GM21381 (cell line): ENCODE measurements at regions not wholly inside any gene's neighbourhood (a gene's known extent, or its start where the extent isn't known, plus 50 kb on each side); places are given as distances from the start of the nearest gene placed in this dataset.
"Not testable (repeated sequence)": the region's sequence is repeated elsewhere in the genome, so short reads cannot be mapped to it uniquely, and the experiment has no call there.

ENCODE experiments used
- ATAC-seq: cut with Tn5 transposase; IDR thresholded peaks from one replicate; pipeline ENCODE4 v1.9.1; 2021; ENCODE audit warnings: mild to moderate bottlenecking, moderate library complexity; ENCODE audit not compliant: unreplicated experiment

- ATAC-seq = no peak
Measured at GRCh38 chr10:78599122-78599853, 469.5 kb upstream of the ZMIZ1 start.

DNA sequence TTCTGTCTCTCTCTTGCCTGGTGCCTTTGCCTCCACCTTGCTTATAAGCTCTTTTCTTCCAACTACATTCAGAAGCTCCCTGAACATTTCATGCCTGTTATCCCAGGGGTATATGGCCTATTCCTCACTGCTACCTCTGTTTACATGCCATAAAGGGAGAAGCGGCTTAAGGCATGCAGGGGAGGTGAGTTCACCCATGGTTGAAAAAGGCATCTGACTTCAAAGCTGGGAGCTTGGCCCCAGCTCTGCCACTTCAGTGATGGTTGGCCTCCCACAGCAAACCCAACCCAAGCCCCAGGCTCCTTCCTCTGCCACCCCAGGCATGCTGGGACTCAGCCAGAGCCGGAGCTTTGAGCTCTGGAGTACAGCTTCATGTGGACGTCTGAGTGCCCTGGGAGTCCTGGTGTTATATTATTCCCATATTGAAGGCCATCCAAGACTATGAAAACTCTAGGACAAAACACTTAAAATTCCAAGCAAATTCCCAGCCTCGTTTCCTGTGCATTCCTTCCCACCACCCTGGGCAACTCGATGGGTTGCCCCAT is 468.6 kb upstream of the ZMIZ1 start:
- ATAC-seq = no peak

DNA sequence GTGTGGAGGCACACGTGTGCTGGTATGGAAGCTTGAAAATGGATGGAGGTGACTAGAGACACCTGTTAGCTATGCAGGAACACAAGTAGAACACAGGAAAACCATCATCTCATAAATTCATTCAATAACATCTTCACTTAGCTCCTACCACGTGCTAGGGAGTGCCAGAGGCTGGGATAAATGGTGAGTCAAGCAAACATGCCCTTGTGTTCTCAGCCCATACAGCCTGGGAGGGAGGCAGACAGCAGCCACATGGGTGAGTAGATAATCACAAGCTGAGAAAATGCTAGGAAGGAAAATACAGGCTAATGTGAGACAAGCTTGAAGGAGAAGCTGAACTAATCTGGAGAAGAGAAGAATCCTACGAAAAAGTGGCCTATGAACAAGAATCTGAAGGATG is 468.0 kb upstream of the ZMIZ1 start:
- no peak for ATAC-seq

- ATAC-seq = no peak
Measured at GRCh38 chr10:78602201-78602932, 466.4 kb upstream of the ZMIZ1 start.

- no peak for ATAC-seq
Measured at GRCh38 chr10:78604286-78604685, 464.5 kb upstream of the ZMIZ1 start.

DNA sequence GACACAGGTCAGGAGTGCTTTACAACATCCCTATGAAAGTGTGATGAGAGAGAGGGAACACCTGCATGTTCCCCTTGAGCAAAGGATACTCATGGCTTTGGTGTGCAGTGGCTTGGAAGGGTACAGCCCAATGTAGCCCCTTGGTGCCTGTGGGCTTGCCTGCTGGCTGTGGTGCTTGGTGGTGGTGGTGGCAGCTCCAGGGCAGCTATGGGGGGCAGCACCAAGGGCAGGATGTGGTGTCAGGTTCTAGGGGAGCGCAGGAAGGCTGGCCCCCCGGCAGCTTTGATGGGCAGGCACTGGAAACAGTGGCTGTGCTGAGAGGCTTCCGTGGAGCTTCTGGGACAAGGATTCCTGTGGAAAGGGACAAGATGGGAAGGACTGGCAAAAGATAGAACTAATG is 464.0 kb upstream of the ZMIZ1 start:
- no peak for ATAC-seq

DNA sequence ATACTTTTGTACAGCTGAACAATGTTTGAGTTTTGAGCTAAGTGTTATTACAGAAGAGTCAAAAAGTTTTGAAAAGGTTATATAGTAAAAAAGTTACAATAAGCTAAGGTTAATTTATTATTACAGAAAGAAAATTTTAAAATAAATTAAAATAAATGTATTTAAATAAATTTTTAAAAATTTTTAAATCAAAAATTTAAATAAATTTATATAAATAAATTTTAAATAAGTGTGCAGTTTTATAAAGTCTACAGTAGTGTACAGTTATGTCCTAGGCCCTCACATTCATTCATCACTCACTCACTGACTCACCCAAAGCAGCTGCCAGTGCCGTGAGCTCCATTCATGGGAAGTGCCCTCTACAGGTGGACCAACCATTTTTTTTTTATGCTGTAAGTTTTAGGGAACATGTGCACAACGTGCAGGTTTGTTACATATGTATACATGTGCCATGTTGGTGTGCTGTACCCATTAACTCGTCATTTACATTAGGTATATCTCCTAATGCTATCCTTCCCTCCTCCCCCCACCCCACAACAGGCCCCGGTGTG is 462.9 kb upstream of the ZMIZ1 start:
- no peak for ATAC-seq

GRCh38 chr10:78606766-78607165 is 462.0 kb upstream of the ZMIZ1 start:
- ATAC-seq = not testable (repeated sequence)

DNA sequence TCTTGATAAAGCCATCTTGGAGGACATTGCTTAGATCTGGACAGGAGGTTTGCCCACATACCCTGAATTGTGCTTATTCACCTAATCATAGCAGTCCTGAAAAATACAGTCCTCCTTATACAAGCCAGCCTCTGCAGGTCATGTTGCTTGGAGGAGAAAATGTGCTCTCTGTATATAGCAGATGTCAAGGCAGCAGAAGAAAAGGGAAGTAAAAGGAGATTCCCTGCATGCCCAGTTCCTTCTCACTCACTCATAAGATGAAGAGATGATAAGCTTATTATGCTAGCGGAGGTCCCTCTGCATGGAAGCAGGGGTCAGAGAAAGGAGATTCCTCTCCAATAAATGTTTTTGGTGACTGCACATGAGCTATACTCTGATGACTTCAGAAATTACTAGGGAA is 458.8 kb upstream of the ZMIZ1 start:
- no peak for ATAC-seq

DNA sequence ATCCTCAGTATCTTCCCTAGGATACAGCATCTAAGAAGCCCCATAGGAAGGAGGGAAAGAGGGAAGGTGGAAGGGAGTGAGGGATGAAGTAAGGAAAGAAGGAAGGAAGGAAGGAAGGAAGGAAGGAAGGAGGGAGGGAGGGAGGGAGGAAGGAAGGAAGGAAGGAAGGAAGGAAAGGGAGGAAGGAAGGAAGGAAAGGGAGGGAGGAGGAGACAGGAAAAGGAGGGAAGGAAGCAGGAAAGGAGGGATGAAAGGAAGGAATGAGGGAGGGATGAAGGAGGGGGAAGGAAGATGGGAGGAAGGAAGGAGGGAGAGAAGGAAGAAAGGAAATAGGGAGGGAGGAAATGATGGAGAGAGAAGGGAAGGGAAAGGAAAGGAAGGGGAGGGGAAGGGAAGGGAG is 455.6 kb upstream of the ZMIZ1 start:
- no peak for ATAC-seq

DNA sequence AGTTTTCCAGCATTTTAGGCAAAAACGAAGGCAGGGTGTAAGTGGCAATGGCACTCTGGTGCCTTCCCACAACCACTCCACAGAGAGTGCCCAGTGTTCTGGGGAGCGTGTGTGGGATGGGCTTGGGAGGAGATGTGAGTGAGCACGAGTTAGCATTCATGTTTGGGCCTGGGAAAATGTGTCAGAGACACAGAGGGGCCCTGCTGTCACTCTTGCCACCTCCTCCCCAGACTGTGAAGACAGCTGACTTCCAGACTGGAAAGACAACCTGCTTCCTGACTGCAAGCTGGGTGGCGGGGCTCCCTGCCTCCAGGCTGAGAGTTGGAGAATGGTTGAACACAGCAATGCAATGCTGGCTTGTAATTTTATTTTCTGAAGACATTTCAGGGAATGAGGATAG is 454.5 kb upstream of the ZMIZ1 start:
- no peak for ATAC-seq

DNA sequence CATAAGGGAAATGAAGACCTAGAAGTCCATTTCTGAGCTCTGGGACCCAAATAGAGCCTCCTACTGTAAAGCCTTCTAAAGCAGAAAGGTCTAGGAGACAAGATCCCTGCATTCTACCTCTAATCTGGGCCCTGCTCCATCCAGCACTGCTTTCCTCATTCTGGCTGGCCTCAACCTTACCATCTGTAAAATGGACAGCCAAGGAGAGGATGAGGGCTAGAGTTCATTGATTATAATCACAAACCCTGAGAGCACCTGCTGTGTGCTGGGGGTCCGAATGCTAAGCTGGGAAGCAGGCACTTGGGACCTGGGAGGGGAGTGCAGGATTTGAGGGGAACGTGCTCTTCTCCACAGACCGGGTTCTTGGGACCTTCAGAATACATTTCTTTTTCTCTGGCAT is 454.0 kb upstream of the ZMIZ1 start:
- ATAC-seq = no peak

GRCh38 chr10:78616125-78616695 is 452.6 kb upstream of the ZMIZ1 start:
- no peak for ATAC-seq

DNA sequence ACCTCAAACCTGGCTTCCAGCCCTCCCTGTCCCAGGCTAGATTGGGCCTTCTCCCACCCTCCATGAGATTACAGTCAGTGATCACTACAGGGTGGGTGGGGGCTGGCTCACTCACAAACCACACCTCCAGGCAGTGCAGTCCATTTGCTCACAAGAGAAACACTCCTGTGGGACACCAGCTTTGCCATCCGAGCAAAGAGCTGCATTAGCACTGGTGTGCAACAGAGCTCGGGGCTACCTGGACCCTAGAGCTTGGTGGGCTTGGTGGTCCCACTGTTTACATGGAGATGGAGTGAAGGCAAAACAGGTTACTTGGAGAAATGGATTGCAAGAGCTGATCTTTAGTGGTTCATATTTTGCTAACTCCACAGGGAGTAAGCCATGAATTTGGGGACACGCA is 451.7 kb upstream of the ZMIZ1 start:
- no peak for ATAC-seq

- no peak for ATAC-seq
Measured at GRCh38 chr10:78617631-78618030, 451.1 kb upstream of the ZMIZ1 start.

DNA sequence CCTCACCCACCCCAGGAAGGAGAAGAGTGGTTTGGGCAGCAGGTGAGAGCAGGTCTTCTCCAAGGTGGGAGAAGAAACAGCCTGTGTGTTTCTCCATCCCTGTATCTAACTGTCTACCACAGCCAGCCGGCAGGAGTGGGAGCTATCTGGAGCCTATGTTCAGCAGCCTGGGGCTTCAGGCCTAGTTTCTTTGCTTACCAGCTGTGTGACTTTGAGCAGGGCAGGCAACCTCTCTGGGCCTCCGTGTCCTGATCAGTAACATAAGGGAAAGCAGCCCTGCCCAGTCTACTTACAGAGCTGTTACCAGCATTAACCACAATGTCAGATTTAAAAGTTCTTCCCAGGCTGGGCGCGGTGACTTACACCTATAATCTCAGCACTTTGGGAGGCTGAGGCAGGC is 450.7 kb upstream of the ZMIZ1 start:
- no peak for ATAC-seq

GRCh38 chr10:78619115-78619851 is 449.5 kb upstream of the ZMIZ1 start:
- no peak for ATAC-seq

DNA sequence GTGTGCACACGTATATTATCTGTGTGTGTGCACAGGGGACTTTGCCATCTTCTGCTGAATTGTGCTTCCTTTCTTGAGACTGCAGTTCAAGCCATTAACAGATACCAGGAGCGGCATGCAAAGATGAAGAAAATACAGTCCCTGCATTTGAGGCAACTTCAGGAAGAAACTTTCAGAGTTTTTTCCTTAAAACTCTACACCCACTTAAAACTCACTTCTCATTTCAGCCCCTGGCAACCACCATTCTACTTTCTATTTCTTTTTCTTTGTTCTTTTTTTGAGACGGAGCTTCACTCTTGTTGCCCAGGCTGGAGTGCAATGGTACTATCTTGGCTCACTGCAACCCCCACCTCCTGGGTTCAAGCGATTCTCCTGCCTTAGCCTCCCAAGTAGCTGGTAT is 448.9 kb upstream of the ZMIZ1 start:
- no peak for ATAC-seq

GRCh38 chr10:78620985-78621799 is 447.6 kb upstream of the ZMIZ1 start:
- ATAC-seq = no peak

GRCh38 chr10:78623578-78624215 is 445.1 kb upstream of the ZMIZ1 start:
- no peak for ATAC-seq
